GM19328 (cell line): ENCODE measurements at regions not wholly inside any gene's neighbourhood (a gene's known extent, or its start where the extent isn't known, plus 50 kb on each side); places are given as distances from the start of the nearest gene placed in this dataset.
"Not testable (repeated sequence)": the region's sequence is repeated elsewhere in the genome, so short reads cannot be mapped to it uniquely, and the experiment has no call there.

Source experiments
- ATAC-seq: cut with Tn5 transposase; IDR thresholded peaks from one replicate; pipeline ENCODE4 v1.9.1; 2021; ENCODE audit warnings: mild to moderate bottlenecking, moderate library complexity; ENCODE audit not compliant: unreplicated experiment

- no peak for ATAC-seq
Observed at GRCh38 chr18:44568342-44568741, 112.3 kb upstream of the SETBP1 start.

GRCh38 chr18:44568986-44569385 lies 111.7 kb upstream of the SETBP1 start:
- ATAC-seq: no peak

GRCh38 chr18:44569391-44570055 lies 111.2 kb upstream of the SETBP1 start:
- no peak for ATAC-seq

GRCh38 chr18:44579028-44579702 lies 101.5 kb upstream of the SETBP1 start:
- no peak for ATAC-seq

- ATAC-seq: no peak
Observed at GRCh38 chr18:44579745-44580144, 100.9 kb upstream of the SETBP1 start.

- no peak for ATAC-seq
Observed at GRCh38 chr18:44580159-44580558, 100.5 kb upstream of the SETBP1 start.

GRCh38 chr18:44580782-44581181 lies 99.9 kb upstream of the SETBP1 start:
- ATAC-seq: not testable (repeated sequence)

- no peak for ATAC-seq
Observed at GRCh38 chr18:44582456-44582855, 98.2 kb upstream of the SETBP1 start.

- ATAC-seq: no peak
Observed at GRCh38 chr18:44584900-44585299, 95.8 kb upstream of the SETBP1 start.

- no peak for ATAC-seq
Observed at GRCh38 chr18:44586782-44587524, 93.7 kb upstream of the SETBP1 start.

GRCh38 chr18:44588508-44588907 lies 92.2 kb upstream of the SETBP1 start:
- no peak for ATAC-seq

- no peak for ATAC-seq
Observed at GRCh38 chr18:44589693-44590355, 90.9 kb upstream of the SETBP1 start.

- ATAC-seq: no peak
Observed at GRCh38 chr18:44590956-44591670, 89.6 kb upstream of the SETBP1 start.

- no peak for ATAC-seq
Observed at GRCh38 chr18:44592639-44593038, 88.0 kb upstream of the SETBP1 start.

GRCh38 chr18:44594799-44595467 lies 85.8 kb upstream of the SETBP1 start:
- no peak for ATAC-seq

GRCh38 chr18:44597797-44598196 lies 82.9 kb upstream of the SETBP1 start:
- no peak for ATAC-seq

- no peak for ATAC-seq
Observed at GRCh38 chr18:44598514-44598913, 82.2 kb upstream of the SETBP1 start.

GRCh38 chr18:44599412-44599811 lies 81.3 kb upstream of the SETBP1 start:
- no peak for ATAC-seq

GRCh38 chr18:44601447-44601846 lies 79.2 kb upstream of the SETBP1 start:
- ATAC-seq: no peak

- ATAC-seq: no peak
Observed at GRCh38 chr18:44602380-44602779, 78.3 kb upstream of the SETBP1 start.
